SU-DHL-6 (cell line): ENCODE measurements at regions not wholly inside any gene's neighbourhood (a gene's known extent, or its start where the extent isn't known, plus 50 kb on each side); places are given as distances from the start of the nearest gene placed in this dataset.

ENCODE experiments used
- CTCF ChIP-seq: fragments of 200-600 bp; sonication (generic); IDR thresholded peaks from one replicate; pipeline ENCODE4 v1.5.1; 2017; ENCODE audit warnings: antibody characterized with exemption, mild to moderate bottlenecking, low read length, moderate library complexity; ENCODE audit not compliant: insufficient read depth, poor library complexity, severe bottlenecking
- EZH2phosphoT487 ChIP-seq: fragments of 200-600 bp; sonication (generic), shearing (Covaris generic); conservative IDR thresholded peaks from 2 replicates; pipeline ENCODE4 v1.6.1; 2018; ENCODE audit warnings: mild to moderate bottlenecking, antibody characterized with exemption, low read length, moderate library complexity, mixed read lengths

GRCh38 chr21:41635874-41636273, 127.9 kb upstream of the TMPRSS2 start:
- TF ChIP-seq CTCF (no peak), EZH2phosphoT487 (no peak)
